Heart right ventricle (tissue), 16 donors: ENCODE measurements at regions not wholly inside any gene's neighbourhood (a gene's known extent, or its start where the extent isn't known, plus 50 kb on each side); places are given as distances from the start of the nearest gene placed in this dataset.

Experiments used
- ATAC-seq, 8 donors: fragments of 200-7000 bp; cut with Tn5 transposase; one replicate each; pipeline ENCODE4 v1.9.1; 2020; ENCODE audit warnings: mild to moderate bottlenecking in 8 of 8, moderate library complexity in 8 of 8, moderate number of reproducible peaks in 1 of 8
- DNase-seq, 2 donors: peaks; one replicate each; pipeline ENCODE4 v3.0.0-alpha.2; 2020
- H3K27ac ChIP-seq, 10 donors: fragments of 200-600 bp; sonication (generic) in 2 of 10; one replicate each; pipeline versions ENCODE4 v1.5.0 to v1.8.0; 2020 to 2022; ENCODE audit warnings: mild to moderate bottlenecking in 3 of 10
- H3K27me3 ChIP-seq, 7 donors: fragments of 200-600 bp; one replicate each; pipeline ENCODE4 v1.8.0; 2021 to 2022; ENCODE audit warnings: mild to moderate bottlenecking in 2 of 7
- H3K36me3 ChIP-seq, 9 donors: fragments of 200-600 bp; sonication (generic) in 1 of 9; one replicate each; pipeline versions ENCODE4 v1.5.0 to v1.8.0; 2020 to 2022; ENCODE audit warnings: mild to moderate bottlenecking in 2 of 9
- H3K4me1 ChIP-seq, 9 donors: fragments of 200-600 bp; sonication (generic) in 1 of 9; one replicate each; pipeline versions ENCODE4 v1.5.0 to v1.8.0; 2020 to 2022; ENCODE audit warnings: mild to moderate bottlenecking in 4 of 9
- H3K4me3 ChIP-seq, 10 donors: fragments of 200-600 bp; sonication (generic) in 2 of 10; one replicate each; pipeline versions ENCODE4 v1.5.0 to v1.8.0; 2020 to 2022; ENCODE audit warnings: mild to moderate bottlenecking in 7 of 10, moderate library complexity in 2 of 10
- H3K9me3 ChIP-seq, 11 donors: fragments of 200-600 bp in 10 of 11; sonication (generic) in 2 of 11; one replicate each; pipeline versions ENCODE4 v1.5.0 to v1.8.0; 2013 to 2022; ENCODE audit warnings: mild to moderate bottlenecking in 2 of 11, control low read depth in 1 of 11, moderate library complexity in 1 of 11
- WGBS, 2 donors: extraction: QIAGEN DNeasy Blood & Tissue Kit; methylation state at CpG; one replicate each; pipeline ENCODE4 v1.1.7; 2013; ENCODE audit warnings: inconsistent platforms in 1 of 2; 5-methylcytosine and 5-hydroxymethylcytosine counted together
- intact Hi-C, 10 donors: fragments of 100-400 bp; cut with DNase I; formaldehyde crosslinking; loops; one replicate each; pipeline versions ENCODE4 v1.11.1 to v1.14.2; 2022
- TF ChIP-seq, protein P1 (sequence below), 9 donors: fragments of 200-600 bp; sonication (generic) in 2 of 9; IDR thresholded peaks; one replicate each; pipeline versions ENCODE4 v1.5.0 to v1.8.0; 2021 to 2022; ENCODE audit warnings: antibody characterized with exemption in 9 of 9, mild to moderate bottlenecking in 5 of 9, moderate library complexity in 1 of 9
- donor health status: Arrhythmogenic right ventricular cardiomyopathy.
- donor health status: ischemic (EF 13 %, LVEDD 7.1; RV severe dilation, severe dysfunction).
- donor health status: healthy with polysubstance abuse.
- donor health status: DM: no; HTN: yes; CAD: no.
- donor health status: DM: no; HTN: no; CAD: no.
- donor health status: ischemic (EF 25% LVEDD 6.9; RV normal size, moderate dysfunction).
- donor health status: ischemic (EF 25% LVEDD 5.7; RV mildly dilated, moderate dysfunction).
- donor health status: healthy.
- donor health status: DM: yes; HTN: yes; CAD: no.
- donor health status: Ischemic cardiomyopathy.
- donor health status: ischemic (EF 35%, LVEDD 5.7; RV mildly dilated, moderate dysfunction).
- donor health status: nonischemic (EF 11% LVEDD 7.7; RV severe dilation, severe dysfunction).
- donor health status: DM: yes; HTN: yes; CAD: no.
- donor health status: PGD.
- donor health status: ischemic (EF 29% LVEDD 5.4; RV normal size, mild dysfunction).
- donor health status: nonischemic (EF 23%, LVEDD 6.1; RV moderate dilation, normal function).

DNA sequence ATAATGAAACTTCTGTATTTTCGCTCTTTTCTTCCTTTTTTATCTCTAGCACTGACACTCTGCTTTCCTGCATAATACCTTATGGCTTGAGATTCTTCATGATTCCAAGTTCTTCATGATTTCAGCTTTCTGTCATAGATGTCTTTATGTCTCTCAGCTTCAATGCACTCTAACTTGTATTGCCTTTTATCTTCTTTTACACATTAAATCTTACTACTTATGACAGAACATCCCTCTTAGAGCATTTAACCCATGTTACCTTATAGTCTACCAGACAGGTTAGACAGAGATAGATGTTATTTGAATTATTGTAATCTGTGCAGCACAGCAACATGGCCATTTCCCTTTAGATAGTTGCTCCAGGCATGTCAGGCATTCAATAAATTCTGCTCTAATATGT lies 1475.7 kb upstream of the TMEFF2 start:
- TF ChIP-seq, protein P1, sequence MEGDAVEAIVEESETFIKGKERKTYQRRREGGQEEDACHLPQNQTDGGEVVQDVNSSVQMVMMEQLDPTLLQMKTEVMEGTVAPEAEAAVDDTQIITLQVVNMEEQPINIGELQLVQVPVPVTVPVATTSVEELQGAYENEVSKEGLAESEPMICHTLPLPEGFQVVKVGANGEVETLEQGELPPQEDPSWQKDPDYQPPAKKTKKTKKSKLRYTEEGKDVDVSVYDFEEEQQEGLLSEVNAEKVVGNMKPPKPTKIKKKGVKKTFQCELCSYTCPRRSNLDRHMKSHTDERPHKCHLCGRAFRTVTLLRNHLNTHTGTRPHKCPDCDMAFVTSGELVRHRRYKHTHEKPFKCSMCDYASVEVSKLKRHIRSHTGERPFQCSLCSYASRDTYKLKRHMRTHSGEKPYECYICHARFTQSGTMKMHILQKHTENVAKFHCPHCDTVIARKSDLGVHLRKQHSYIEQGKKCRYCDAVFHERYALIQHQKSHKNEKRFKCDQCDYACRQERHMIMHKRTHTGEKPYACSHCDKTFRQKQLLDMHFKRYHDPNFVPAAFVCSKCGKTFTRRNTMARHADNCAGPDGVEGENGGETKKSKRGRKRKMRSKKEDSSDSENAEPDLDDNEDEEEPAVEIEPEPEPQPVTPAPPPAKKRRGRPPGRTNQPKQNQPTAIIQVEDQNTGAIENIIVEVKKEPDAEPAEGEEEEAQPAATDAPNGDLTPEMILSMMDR (IDR thresholded peaks at IDR 0.05), result no peak
- H3K9me3 ChIP-seq, result no peaks in the 10 kb centered on the region
- no peak overlapping the region for H3K27ac ChIP-seq
- H3K4me3 ChIP-seq, result no peak overlapping the region
- H3K36me3 ChIP-seq, result no peaks in the 10 kb centered on the region
- 73 to 88% methylated on average over 1 of the region's 1 CpG for WGBS, 2 donors
- no peak for ATAC-seq
- DNase-seq, result no peak
- no peaks in the 10 kb centered on the region for H3K4me1 ChIP-seq
- intact Hi-C loops, result no loop called here
- H3K27me3 ChIP-seq, result no peaks in the 10 kb centered on the region

DNA sequence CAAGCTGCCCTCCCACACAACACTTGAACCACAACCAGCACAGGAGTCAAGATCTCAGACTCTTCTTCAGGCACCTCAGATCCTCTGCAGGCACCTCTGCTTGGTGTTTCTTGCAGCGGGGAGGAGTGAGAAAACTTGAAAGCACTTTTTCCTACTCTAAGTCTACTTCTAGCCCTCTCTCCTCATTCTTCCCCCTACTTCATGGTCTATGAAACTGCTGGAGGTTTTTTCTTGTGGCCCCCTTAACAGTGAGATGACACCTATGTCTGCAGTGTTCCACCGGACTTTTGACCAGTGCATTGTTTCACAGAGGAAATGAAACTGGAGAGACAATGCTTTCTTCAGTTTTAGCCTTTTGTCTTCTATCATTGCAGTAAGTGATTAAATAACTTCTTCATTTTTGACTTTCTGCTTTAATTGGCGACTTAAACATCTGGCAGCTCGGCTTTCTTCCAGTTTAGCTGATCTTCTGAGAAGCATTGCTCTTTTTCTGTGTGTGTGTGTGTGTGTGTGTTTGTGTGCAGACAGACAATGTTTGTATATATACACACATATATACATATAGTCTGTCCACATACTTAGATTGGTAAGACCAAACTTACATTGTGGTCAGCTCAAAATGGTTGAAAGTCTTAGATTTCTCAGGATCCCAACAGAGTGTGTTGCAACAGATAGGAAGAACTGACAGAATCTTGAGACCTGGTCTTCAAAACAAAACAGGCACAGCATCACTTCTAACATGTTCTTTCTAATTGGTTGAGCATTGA lies 1474.0 kb upstream of the TMEFF2 start:
- TF ChIP-seq, protein P1 (IDR thresholded peaks at IDR 0.05), result no peak
- DNase-seq (no peak), ATAC-seq (no peak)
- Histone ChIP-seq H3K27ac (no peak overlapping the region), H3K9me3 (no peaks in the 10 kb centered on the region), H3K4me1 (no peaks in the 10 kb centered on the region), H3K4me3 (no peak overlapping the region), H3K36me3 (no peaks in the 10 kb centered on the region), H3K27me3 (no peaks in the 10 kb centered on the region)
- 76 to 79% methylated on average over 4 of the region's 4 CpGs for WGBS, 2 donors
- intact Hi-C loops, result no loop called here

DNA sequence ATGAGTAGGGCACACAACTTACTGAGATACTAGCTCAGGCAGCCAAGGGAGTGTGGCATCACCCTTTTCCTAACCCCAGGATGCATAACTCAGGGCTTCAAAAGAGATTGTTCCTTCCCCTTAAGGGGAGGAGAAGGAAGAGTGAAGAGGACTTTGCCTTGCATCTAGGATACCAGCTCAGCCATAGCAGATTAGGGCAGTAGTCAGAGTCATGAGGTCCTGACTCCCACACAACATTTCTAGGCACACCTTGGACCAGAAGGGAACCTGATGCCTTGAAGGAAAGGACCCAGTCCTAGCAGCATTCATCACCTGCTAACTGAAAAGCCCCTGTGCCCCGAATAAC lies 1433.2 kb upstream of the TMEFF2 start:
- WGBS, 2 donors, result 87 to 90% methylated on average over 1 of the region's 1 CpG
- peaks cover 0 to 42% (median 0%) of the 10 kb centered on the region in 11 donors for H3K9me3 ChIP-seq
- DNase-seq, result no peak
- H3K4me3 ChIP-seq, result no peak overlapping the region
- no peak for ATAC-seq
- TF ChIP-seq, protein P1 (IDR thresholded peaks at IDR 0.05), result no peak
- intact Hi-C loops, result no loop called here
- H3K27ac ChIP-seq, result no peak overlapping the region
- no peaks in the 10 kb centered on the region for H3K4me1 ChIP-seq
- no peaks in the 10 kb centered on the region for H3K27me3 ChIP-seq
- H3K36me3 ChIP-seq, result no peaks in the 10 kb centered on the region

DNA sequence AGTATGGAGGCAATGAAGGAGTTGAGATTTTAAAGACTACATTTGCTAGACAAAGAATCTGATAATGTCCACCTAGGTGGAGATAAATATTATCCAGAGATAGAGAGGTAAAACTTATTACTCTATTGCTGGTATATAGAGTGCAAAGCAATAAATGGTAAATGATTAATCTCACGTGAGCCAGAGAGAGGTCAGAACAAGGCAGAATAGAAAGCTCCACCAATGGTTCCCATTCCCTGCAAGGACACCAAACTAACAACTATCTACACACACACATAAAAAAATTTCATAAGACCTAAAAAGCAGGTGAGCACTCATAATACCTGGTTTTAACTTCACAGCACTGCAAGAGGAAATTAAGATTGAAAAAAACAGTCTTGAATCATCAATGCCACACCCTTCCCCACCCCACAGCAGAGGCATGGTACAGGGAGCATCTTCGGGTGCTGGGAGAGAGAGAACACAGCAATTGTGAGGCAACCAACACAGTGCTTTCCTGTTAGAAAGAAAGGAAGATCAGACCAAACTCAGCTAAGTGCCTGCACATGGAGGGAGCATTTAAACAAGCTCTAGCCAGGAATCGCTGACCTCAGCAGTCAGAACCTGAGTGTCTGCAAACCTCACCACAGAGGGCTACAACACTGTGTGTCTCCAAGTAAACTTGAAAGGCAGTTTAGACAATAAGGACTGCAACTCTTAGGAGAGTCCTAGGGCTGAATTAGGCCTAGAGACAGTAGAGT lies 1432.6 kb upstream of the TMEFF2 start:
- no peak for DNase-seq
- TF ChIP-seq, protein P1 (IDR thresholded peaks at IDR 0.05), result no peak
- no peak overlapping the region for H3K27ac ChIP-seq
- no peaks in the 10 kb centered on the region for H3K27me3 ChIP-seq
- no peak overlapping the region for H3K4me3 ChIP-seq
- peaks cover 0 to 42% (median 0%) of the 10 kb centered on the region in 11 donors for H3K9me3 ChIP-seq
- no peak for ATAC-seq
- no peaks in the 10 kb centered on the region for H3K4me1 ChIP-seq
- intact Hi-C loops, result no loop called here
- H3K36me3 ChIP-seq, result no peaks in the 10 kb centered on the region
- WGBS, 2 donors, result 56 to 60% methylated on average over 3 of the region's 3 CpGs
